ENCODE measurements at regions not wholly inside any gene's neighbourhood (a gene's known extent, or its start where the extent isn't known, plus 50 kb on each side); places are given as distances from the start of the nearest gene placed in this dataset.
"Not testable (repeated sequence)": the region's sequence is repeated elsewhere in the genome, so short reads cannot be mapped to it uniquely, and the experiment has no call there.

DNA sequence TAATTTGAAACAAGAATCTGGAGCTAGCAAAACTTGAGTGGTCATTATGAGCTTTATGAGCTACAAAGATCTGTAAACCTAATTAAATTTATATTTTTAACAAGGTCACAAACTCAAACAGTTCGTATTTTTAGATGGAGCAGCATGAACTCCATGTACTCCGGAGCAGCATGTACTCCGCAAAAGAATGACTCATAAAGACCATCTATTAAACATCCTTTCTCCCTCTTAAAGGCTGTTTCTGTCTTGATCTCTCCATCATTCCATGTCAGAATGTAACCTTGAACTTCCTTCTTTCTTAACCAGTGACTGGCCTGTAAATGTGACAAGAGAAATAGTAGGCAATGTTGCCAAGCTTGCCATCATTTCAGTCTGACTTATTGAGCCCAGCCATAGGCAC, 696.9 kb downstream of the ZNF385D start:
- no peak for DNase-seq (ENCODE audit: low spot score)
- in situ Hi-C loops (cut with HindIII; ENCODE audit: low sequenced_read_pairs), result no loop called here

GRCh38 chr3:21049334-21050062, 701.5 kb downstream of the ZNF385D start:
- in situ Hi-C loops (cut with HindIII; ENCODE audit: low sequenced_read_pairs), result no loop called here
- no peak for DNase-seq (ENCODE audit: low spot score)

GRCh38 chr3:21043139-21043538, 707.9 kb downstream of the ZNF385D start:
- no peak for DNase-seq (ENCODE audit: low spot score)
- in situ Hi-C loops (cut with HindIII; ENCODE audit: low sequenced_read_pairs), result no loop called here

- no peak for DNase-seq (ENCODE audit: low spot score)
- in situ Hi-C loops (cut with HindIII; ENCODE audit: low sequenced_read_pairs), result no loop called here
Observed at GRCh38 chr3:21042184-21042583, 708.8 kb downstream of the ZNF385D start.

- in situ Hi-C loops (cut with HindIII; ENCODE audit: low sequenced_read_pairs), result no loop called here
- no peak for DNase-seq (ENCODE audit: low spot score)
Observed at GRCh38 chr3:21041621-21042020, 709.4 kb downstream of the ZNF385D start.

- DNase-seq (ENCODE audit: low spot score), result no peak
- in situ Hi-C loops (cut with HindIII; ENCODE audit: low sequenced_read_pairs), result no loop called here
Observed at GRCh38 chr3:21036888-21037287, 714.1 kb downstream of the ZNF385D start.

DNA sequence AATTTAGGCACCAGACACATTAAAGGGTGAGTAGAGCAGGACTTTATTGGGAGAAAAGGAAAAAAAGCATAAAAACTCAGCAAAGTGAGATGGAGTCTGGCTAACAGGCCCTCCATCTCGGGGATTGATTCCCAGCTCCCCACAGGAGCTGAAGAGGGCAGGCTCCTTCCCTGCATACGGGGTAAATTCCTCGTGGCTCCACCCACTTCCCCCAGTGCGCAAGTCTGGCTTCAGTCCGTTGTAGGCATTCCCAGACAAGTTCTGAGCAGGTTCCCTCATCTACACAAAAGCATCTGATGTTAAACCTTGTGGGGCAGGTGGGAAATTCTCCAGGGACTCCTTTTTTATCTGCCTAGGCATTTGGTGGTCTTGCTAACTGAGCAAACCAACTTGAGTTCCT, 722.6 kb downstream of the ZNF385D start:
- in situ Hi-C loops (cut with HindIII; ENCODE audit: low sequenced_read_pairs), result no loop called here
- DNase-seq (ENCODE audit: low spot score), result no peak

DNA sequence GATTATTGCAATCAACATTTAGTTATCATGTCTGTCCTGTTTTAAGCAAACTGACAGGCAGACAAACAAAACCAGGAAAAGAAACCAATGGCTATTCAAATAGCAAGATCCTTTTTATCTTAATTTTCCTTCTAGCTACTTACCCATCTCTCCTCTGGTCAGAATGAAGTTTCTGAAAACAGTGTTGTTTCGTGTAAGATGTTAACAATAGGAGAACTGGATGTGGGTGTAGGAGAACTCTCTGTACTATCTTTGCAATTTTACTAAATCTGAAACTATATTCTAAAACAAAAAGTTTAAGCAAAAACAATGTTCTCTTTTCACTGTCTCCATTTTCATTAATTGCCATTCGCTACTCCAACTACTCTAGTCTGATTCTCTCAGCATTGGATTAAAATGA, 726.4 kb downstream of the ZNF385D start:
- in situ Hi-C loops (cut with HindIII; ENCODE audit: low sequenced_read_pairs), result no loop called here
- no peak for DNase-seq (ENCODE audit: low spot score)

DNA sequence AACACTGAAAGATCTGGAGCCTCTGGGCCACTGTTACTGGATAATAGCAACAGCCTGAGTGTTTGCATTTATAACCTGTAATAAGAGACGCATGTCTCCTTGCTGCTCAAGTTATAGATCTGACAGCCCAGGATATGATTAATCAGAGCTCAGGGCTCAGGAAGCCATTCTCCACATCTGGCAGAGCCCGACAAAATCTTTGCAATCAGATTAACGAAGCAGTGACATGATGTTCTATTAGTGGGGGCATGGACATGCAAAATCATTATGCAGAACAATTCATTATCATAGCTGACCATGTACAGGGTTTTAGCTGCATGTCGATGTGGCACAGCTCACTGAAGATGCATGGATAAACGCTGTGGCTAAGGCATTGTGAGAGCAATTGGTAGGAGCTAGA, 730.3 kb downstream of the ZNF385D start:
- DNase-seq (ENCODE audit: low spot score), result no peak
- in situ Hi-C loops (cut with HindIII; ENCODE audit: low sequenced_read_pairs), result no loop called here

- DNase-seq (ENCODE audit: low spot score), result no peak
- in situ Hi-C loops (cut with HindIII; ENCODE audit: low sequenced_read_pairs), result no loop called here
Observed at GRCh38 chr3:21020043-21020442, 731.0 kb downstream of the ZNF385D start.

DNA sequence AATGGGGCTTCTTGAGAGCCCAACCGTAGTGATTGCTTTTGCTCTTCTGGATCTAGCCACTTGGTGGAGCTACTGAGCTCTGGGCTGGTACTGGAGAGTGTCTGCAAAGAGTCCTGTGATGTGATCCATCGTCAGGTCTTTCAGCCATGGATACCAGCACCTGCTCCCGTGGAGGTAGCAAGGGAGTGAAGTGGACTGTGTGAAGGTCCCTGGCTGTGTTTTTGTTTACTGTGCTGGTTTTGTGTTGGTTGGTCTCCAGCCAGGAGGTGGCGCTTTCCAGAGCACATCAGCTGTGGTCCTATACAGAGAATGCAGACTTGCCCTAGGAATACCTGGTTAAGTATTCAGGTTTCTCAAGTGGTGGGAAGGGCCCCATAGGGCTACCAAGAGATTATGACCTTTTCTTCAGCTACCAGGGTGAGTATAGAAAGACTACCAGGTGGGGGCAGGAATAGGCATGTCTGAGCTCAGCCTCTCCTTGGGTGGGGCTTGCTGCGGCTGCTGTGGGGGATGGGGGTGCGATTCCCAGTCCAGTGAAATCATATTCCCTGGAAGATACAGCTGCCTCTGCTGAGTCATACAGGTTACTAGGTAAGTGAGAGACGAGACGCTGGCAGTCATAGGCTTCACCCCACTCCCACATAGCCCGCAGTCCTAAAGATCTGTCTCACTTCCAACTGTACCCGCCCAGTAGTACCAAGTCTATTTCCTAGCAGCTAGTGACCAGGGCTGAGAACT, 733.7 kb downstream of the ZNF385D start:
- no peak for DNase-seq (ENCODE audit: low spot score)
- in situ Hi-C loops (cut with HindIII; ENCODE audit: low sequenced_read_pairs), result no loop called here

GRCh38 chr3:21013566-21013965, 737.4 kb downstream of the ZNF385D start:
- in situ Hi-C loops (cut with HindIII; ENCODE audit: low sequenced_read_pairs), result no loop called here
- no peak for DNase-seq (ENCODE audit: low spot score)

DNA sequence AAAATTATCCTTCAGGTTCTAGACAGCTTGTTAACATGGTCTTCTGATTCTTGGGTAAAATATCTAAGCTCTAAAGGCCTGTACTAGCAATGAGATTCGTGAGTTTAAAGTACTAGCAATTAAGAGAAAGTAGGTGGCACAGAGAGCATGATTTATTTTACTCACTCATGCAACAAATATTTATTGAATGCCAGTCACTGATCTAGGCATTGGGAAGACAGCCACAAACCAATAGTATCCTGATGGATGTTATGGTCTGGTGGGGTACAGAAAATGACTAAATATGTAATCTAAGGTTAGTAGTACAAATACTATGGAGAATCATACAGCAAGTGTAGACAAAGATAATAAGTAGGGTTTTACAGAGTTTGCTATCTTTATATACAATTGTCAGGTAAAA, 751.3 kb downstream of the ZNF385D start:
- no peak for DNase-seq (ENCODE audit: low spot score)
- in situ Hi-C loops (cut with HindIII; ENCODE audit: low sequenced_read_pairs), result no loop called here

DNA sequence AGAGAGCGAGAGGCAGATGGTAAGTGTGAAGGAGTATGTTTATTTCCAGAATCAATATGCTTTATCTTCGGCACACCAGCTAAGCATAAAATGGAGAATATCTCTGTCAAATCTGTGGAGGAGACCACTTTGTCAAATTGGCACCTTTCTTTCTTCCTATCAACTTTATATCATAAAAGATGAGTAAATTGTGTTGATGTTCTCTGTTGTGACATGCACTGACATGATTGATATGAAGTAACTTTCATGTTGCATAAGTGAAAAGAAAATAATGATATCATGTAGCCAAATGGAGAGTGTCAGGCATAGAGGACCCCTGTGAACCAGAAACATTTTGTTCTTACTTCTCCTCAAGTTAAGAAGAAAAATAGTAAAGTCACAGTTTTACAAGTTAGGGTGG, 753.8 kb downstream of the ZNF385D start:
- DNase-seq (ENCODE audit: low spot score), result no peak
- in situ Hi-C loops (cut with HindIII; ENCODE audit: low sequenced_read_pairs), result no loop called here

DNA sequence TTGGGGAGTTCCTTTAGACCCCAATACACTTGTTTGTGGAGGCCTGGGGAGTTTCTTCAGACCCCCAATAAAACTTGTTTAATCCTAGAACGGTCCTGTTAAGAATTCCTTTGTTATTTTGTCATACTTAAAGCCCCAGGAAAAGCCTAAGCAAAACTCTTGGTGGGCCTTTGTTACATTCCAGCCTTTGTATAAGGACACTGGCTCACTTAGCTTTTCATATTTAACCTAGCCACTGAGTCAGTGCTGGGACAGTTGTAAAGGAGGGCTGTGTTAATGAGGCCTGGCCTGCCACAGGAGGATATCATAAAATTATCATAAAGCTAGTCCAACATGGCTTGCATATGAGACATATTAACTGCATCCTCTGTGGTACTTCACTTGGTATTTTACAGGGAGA, 760.1 kb downstream of the ZNF385D start:
- no peak for DNase-seq (ENCODE audit: low spot score)
- in situ Hi-C loops (cut with HindIII; ENCODE audit: low sequenced_read_pairs), result no loop called here

- in situ Hi-C loops (cut with HindIII; ENCODE audit: low sequenced_read_pairs); DNase-seq (ENCODE audit: low spot score): not testable (repeated sequence)
Observed at GRCh38 chr3:20989653-20990052, 761.4 kb downstream of the ZNF385D start.

- in situ Hi-C loops (cut with HindIII; ENCODE audit: low sequenced_read_pairs), result no loop called here
- DNase-seq (ENCODE audit: low spot score), result peak; percentile 10
Observed at GRCh38 chr3:20984594-20985205, 766.3 kb downstream of the ZNF385D start.

DNA sequence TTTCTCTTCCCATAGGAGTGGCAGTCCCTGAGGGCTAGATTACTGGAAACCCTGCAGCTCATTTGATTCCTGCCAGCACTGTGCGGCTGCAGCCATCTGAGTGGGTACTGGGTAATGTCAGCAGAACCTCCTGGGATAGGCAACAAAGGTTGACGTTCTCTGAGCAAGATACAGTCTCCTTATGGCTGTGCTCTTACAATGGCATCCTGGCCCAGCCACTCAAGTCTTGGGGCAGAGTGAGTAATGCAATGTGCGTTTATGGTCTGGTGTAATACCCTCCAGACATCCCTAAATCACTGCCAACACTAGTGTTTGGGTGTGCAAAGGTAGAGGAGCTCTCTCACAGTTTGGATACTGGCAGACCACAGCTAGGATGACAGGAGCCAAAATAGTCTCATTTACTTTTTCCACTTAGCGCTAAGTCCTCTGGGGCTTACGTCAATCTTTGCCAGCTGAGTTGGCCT, 775.8 kb downstream of the ZNF385D start:
- in situ Hi-C loops (cut with HindIII; ENCODE audit: low sequenced_read_pairs), result no loop called here

GRCh38 chr3:20974396-20974795, 776.6 kb downstream of the ZNF385D start:
- no peak for DNase-seq (ENCODE audit: low spot score)
- in situ Hi-C loops (cut with HindIII; ENCODE audit: low sequenced_read_pairs), result no loop called here

More for the DNA sequence above, 775.8 kb downstream of the ZNF385D start:
- no peak for DNase-seq (ENCODE audit: low spot score)

- in situ Hi-C loops (cut with HindIII; ENCODE audit: low sequenced_read_pairs); DNase-seq (ENCODE audit: low spot score): not testable (repeated sequence)
Observed at GRCh38 chr3:20970807-20971206, 780.2 kb downstream of the ZNF385D start.
